Mammary epithelial cell (primary cell): ENCODE measurements at regions not wholly inside any gene's neighbourhood (a gene's known extent, or its start where the extent isn't known, plus 50 kb on each side); places are given as distances from the start of the nearest gene placed in this dataset.

Experiments used
- EZH2 ChIP-seq: IDR thresholded peaks from 2 replicates; pipeline ENCODE4 v1.6.1; 2012; ENCODE audit warnings: low read length, inconsistent platforms, borderline replicate concordance
- TF ChIP-seq, protein P1 (sequence below), 2 donors: IDR thresholded peaks in 1 of 2; conservative IDR thresholded peaks in 1 of 2; 2 replicates each; pipeline ENCODE4 v1.5.1; 2011 to 2012; ENCODE audit warnings: inconsistent platforms in 2 of 2, low read length in 2 of 2, mild to moderate bottlenecking in 2 of 2, control low read depth in 1 of 2, low read depth in 1 of 2; ENCODE audit not compliant: insufficient read depth in 1 of 2; ENCODE audit errors: extremely low read depth in 1 of 2

GRCh38 chr5:30034870-30035269, 1158.6 kb upstream of the CDH6 start:
- TF ChIP-seq, protein P1, sequence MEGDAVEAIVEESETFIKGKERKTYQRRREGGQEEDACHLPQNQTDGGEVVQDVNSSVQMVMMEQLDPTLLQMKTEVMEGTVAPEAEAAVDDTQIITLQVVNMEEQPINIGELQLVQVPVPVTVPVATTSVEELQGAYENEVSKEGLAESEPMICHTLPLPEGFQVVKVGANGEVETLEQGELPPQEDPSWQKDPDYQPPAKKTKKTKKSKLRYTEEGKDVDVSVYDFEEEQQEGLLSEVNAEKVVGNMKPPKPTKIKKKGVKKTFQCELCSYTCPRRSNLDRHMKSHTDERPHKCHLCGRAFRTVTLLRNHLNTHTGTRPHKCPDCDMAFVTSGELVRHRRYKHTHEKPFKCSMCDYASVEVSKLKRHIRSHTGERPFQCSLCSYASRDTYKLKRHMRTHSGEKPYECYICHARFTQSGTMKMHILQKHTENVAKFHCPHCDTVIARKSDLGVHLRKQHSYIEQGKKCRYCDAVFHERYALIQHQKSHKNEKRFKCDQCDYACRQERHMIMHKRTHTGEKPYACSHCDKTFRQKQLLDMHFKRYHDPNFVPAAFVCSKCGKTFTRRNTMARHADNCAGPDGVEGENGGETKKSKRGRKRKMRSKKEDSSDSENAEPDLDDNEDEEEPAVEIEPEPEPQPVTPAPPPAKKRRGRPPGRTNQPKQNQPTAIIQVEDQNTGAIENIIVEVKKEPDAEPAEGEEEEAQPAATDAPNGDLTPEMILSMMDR (conservative IDR thresholded peaks at IDR 0.05 in 1 of 2, IDR thresholded peaks at IDR 0.05 in 1 of 2; ENCODE audit: extremely low read depth in 1 of 2, insufficient read depth in 1 of 2, low read depth in 1 of 2, low read length in 2 of 2): no peak
- TF ChIP-seq EZH2: no peak
